Hepatocyte (in vitro differentiated cells): ENCODE measurements at regions not wholly inside any gene's neighbourhood (a gene's known extent, or its start where the extent isn't known, plus 50 kb on each side); places are given as distances from the start of the nearest gene placed in this dataset.

ENCODE experiments used
- EZH2phosphoT487 ChIP-seq: fragments of 200-600 bp; sonication (generic); IDR thresholded peaks from one replicate; pipeline ENCODE4 v1.6.1; 2018; ENCODE audit warnings: antibody characterized with exemption, mild to moderate bottlenecking, low read depth, moderate library complexity; ENCODE audit not compliant: unreplicated experiment, severe bottlenecking
- TF ChIP-seq, protein P1 (sequence below): fragments of 200-600 bp; sonication (generic); IDR thresholded peaks from 2 replicates; pipeline ENCODE4 v1.5.1; 2016; ENCODE audit warnings: antibody characterized with exemption, mild to moderate bottlenecking; ENCODE audit not compliant: poor library complexity

- TF ChIP-seq EZH2phosphoT487 = no peak
- TF ChIP-seq, protein P1, sequence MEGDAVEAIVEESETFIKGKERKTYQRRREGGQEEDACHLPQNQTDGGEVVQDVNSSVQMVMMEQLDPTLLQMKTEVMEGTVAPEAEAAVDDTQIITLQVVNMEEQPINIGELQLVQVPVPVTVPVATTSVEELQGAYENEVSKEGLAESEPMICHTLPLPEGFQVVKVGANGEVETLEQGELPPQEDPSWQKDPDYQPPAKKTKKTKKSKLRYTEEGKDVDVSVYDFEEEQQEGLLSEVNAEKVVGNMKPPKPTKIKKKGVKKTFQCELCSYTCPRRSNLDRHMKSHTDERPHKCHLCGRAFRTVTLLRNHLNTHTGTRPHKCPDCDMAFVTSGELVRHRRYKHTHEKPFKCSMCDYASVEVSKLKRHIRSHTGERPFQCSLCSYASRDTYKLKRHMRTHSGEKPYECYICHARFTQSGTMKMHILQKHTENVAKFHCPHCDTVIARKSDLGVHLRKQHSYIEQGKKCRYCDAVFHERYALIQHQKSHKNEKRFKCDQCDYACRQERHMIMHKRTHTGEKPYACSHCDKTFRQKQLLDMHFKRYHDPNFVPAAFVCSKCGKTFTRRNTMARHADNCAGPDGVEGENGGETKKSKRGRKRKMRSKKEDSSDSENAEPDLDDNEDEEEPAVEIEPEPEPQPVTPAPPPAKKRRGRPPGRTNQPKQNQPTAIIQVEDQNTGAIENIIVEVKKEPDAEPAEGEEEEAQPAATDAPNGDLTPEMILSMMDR = no peak
Measured at GRCh38 chr18:22872900-22873537, 60.1 kb upstream of the RBBP8 start.
